Thyroid gland (tissue), 4 donors: ENCODE measurements at regions not wholly inside any gene's neighbourhood (a gene's known extent, or its start where the extent isn't known, plus 50 kb on each side); places are given as distances from the start of the nearest gene placed in this dataset.
A peak's percentile ranks its signal among the peaks of the same experiment; 100 is the strongest.

Experiments used
- DNase-seq, 2 donors: peaks; one replicate each; pipeline ENCODE4 v3.0.0-alpha.2; 2019
- H3K27ac ChIP-seq, 3 donors: fragments of 200-600 bp; sonication (generic); 1 replicate in 2 of 3; 2 replicates in 1 of 3; pipeline ENCODE4 v1.5.1; 2016 to 2019; ENCODE audit warnings: mild to moderate bottlenecking in 1 of 3, moderate library complexity in 1 of 3
- H3K27me3 ChIP-seq: fragments of 200-600 bp; sonication (generic); one replicate; pipeline ENCODE4 v1.5.1; 2019
- H3K36me3 ChIP-seq, 2 donors: fragments of 200-600 bp; sonication (generic); one replicate each; pipeline ENCODE4 v1.5.1; 2016 to 2019
- H3K4me1 ChIP-seq, 2 donors: fragments of 200-600 bp; sonication (generic); one replicate each; pipeline ENCODE4 v1.5.1; 2017 to 2019
- H3K4me3 ChIP-seq, 3 donors: fragments of 200-600 bp; sonication (generic); replicated peaks in 1 of 3; 1 replicate in 2 of 3; 2 replicates in 1 of 3; pipeline ENCODE4 v1.5.1; 2016; ENCODE audit warnings: mild to moderate bottlenecking in 1 of 3
- H3K9me3 ChIP-seq: fragments of 200-600 bp; sonication (generic); one replicate; pipeline ENCODE4 v1.5.1; 2017
- CTCF ChIP-seq, 6 experiments: fragments of 200-600 bp in 3 of 6; fragments of 450-650 bp in 3 of 6; sonication (generic) in 3 of 6; IDR thresholded peaks; one replicate each; pipeline ENCODE4 v1.5.1; 2016 to 2019; ENCODE audit warnings: antibody characterized with exemption in 6 of 6, mild to moderate bottlenecking in 2 of 6, inconsistent platforms in 1 of 6, moderate library complexity in 1 of 6
- POLR2A ChIP-seq, 2 donors: fragments of 450-650 bp; IDR thresholded peaks; one replicate each; pipeline ENCODE4 v1.6.1; 2017; ENCODE audit warnings: antibody characterized with exemption in 2 of 2, mild to moderate bottlenecking in 2 of 2, moderate library complexity in 1 of 2
- WGBS, 2 donors: methylation state at CpG; one replicate each; pipeline ENCODE4 v1.1.5; 2017; 5-methylcytosine and 5-hydroxymethylcytosine counted together
- intact Hi-C: fragments of 100-400 bp; cut with DNase I; formaldehyde crosslinking; loops from one replicate; pipeline ENCODE4 v1.15.1; 2023

GRCh38 chrX:20547611-20548051, 280.9 kb upstream of the RPS6KA3 start:
- TF ChIP-seq CTCF (IDR thresholded peaks at IDR 0.05) (no peak), POLR2A (IDR thresholded peaks at IDR 0.05) (no peak)
- Histone ChIP-seq H3K27ac (no peak overlapping the region), H3K9me3 (no peaks in the 10 kb centered on the region), H3K4me3 (no peak overlapping the region), H3K4me1 (peaks cover 0 to 5% of the 10 kb centered on the region in 2 donors), H3K36me3 (no peaks in the 10 kb centered on the region), H3K27me3 (no peaks in the 10 kb centered on the region)
- intact Hi-C loops, result no loop called here
- 24% methylated on average over 3 of the region's 3 CpGs; no CpG with 5 or more reads in 1 of the 2 donors for WGBS, 2 donors
- DNase-seq, result peak; percentile 81 to 86

- TF ChIP-seq POLR2A (IDR thresholded peaks at IDR 0.05), result no peak
- no peak for TF ChIP-seq CTCF (IDR thresholded peaks at IDR 0.05)
These were observed 278.8 kb upstream of the RPS6KA3 start for GRCh38 chrX:20545538-20545937.

GRCh38 chrX:20542072-20542471, 275.4 kb upstream of the RPS6KA3 start:
- DNase-seq, result no peak
- H3K27ac ChIP-seq, result no peak overlapping the region
- H3K27me3 ChIP-seq, result no peaks in the 10 kb centered on the region
- 67% methylated on average over 1 of the region's 1 CpG; no CpG with 5 or more reads in 1 of the 2 donors for WGBS, 2 donors
- no peaks in the 10 kb centered on the region for H3K36me3 ChIP-seq
- TF ChIP-seq CTCF (IDR thresholded peaks at IDR 0.05), result no peak
- no peak for TF ChIP-seq POLR2A (IDR thresholded peaks at IDR 0.05)
- H3K4me3 ChIP-seq, result no peak overlapping the region
- H3K4me1 ChIP-seq, result peaks cover 0 to 4% of the 10 kb centered on the region in 2 donors
- intact Hi-C loops, result no loop called here
- H3K9me3 ChIP-seq, result no peaks in the 10 kb centered on the region

More at GRCh38 chrX:20545538-20545937, 278.8 kb upstream of the RPS6KA3 start:
- Histone ChIP-seq H3K36me3 (no peaks in the 10 kb centered on the region), H3K9me3 (no peaks in the 10 kb centered on the region), H3K27me3 (no peaks in the 10 kb centered on the region), H3K27ac (no peak overlapping the region), H3K4me3 (no peak overlapping the region), H3K4me1 (peaks cover 0 to 5% of the 10 kb centered on the region in 2 donors)
- DNase-seq, result no peak
- WGBS, 2 donors, result 70% methylated on average over 2 of the region's 3 CpGs; no CpG with 5 or more reads in 1 of the 2 donors
- intact Hi-C loops, result no loop called here

- TF ChIP-seq POLR2A (IDR thresholded peaks at IDR 0.05) (no peak), CTCF (IDR thresholded peaks at IDR 0.05) (no peak)
- intact Hi-C loops, result loop anchor here (10.0 kb wide), 1 partner anchor 936 kb away; no protein-coding TSS in a partner anchor
- Histone ChIP-seq H3K4me1 (no peaks in the 10 kb centered on the region), H3K27ac (no peak overlapping the region), H3K9me3 (no peaks in the 10 kb centered on the region), H3K4me3 (no peak overlapping the region), H3K27me3 (no peaks in the 10 kb centered on the region), H3K36me3 (no peaks in the 10 kb centered on the region)
- DNase-seq, result no peak
- 94 to 96% methylated on average over 1 of the region's 1 CpG for WGBS, 2 donors
These were observed 272.3 kb upstream of the RPS6KA3 start for GRCh38 chrX:20538974-20539373.

- Histone ChIP-seq H3K27me3 (no peaks in the 10 kb centered on the region), H3K27ac (no peak overlapping the region), H3K36me3 (no peaks in the 10 kb centered on the region), H3K4me1 (no peaks in the 10 kb centered on the region), H3K9me3 (no peaks in the 10 kb centered on the region), H3K4me3 (no peak overlapping the region)
- no peak for DNase-seq
- no peak for TF ChIP-seq CTCF (IDR thresholded peaks at IDR 0.05)
- no peak for TF ChIP-seq POLR2A (IDR thresholded peaks at IDR 0.05)
- intact Hi-C loops, result loop anchor here (10.0 kb wide), 1 partner anchor 943 kb away; no protein-coding TSS in a partner anchor
- 83 to 91% methylated on average over 4 of the region's 4 CpGs for WGBS, 2 donors
These were observed 265.0 kb upstream of the RPS6KA3 start for GRCh38 chrX:20531667-20532066.
